Lung (tissue), 11 donors: ENCODE measurements at regions not wholly inside any gene's neighbourhood (a gene's known extent, or its start where the extent isn't known, plus 50 kb on each side); places are given as distances from the start of the nearest gene placed in this dataset.

Source experiments
- ATAC-seq: fragments of 200-7000 bp; cut with Tn5 transposase; one replicate; pipeline ENCODE4 v1.9.1; 2020; ENCODE audit warnings: moderate number of reproducible peaks; ENCODE audit not compliant: insufficient read depth, low FRiP score
- DNase-seq, 3 donors: peaks; one replicate each; pipeline ENCODE4 v3.0.0-alpha.2; 2013 to 2017
- H3K27ac ChIP-seq, 2 donors: one replicate each; pipeline ENCODE4 v1.5.1; 2013; ENCODE audit warnings: mild to moderate bottlenecking in 2 of 2, moderate library complexity in 2 of 2, control low read depth in 1 of 2, inconsistent platforms in 1 of 2, low read depth in 1 of 2, low read length in 1 of 2
- H3K27me3 ChIP-seq, 3 donors: one replicate each; pipeline ENCODE4 v1.5.1; 2013; ENCODE audit warnings: low read length in 2 of 3; ENCODE audit not compliant: control insufficient read depth in 3 of 3, insufficient read depth in 3 of 3
- H3K36me3 ChIP-seq, 4 donors: one replicate each; pipeline ENCODE4 v1.5.1; 2013; ENCODE audit warnings: low read length in 4 of 4, mild to moderate bottlenecking in 1 of 4, moderate library complexity in 1 of 4; ENCODE audit not compliant: control insufficient read depth in 4 of 4, insufficient read depth in 4 of 4
- H3K4me1 ChIP-seq, 5 donors: one replicate each; pipeline ENCODE4 v1.5.1; 2013; ENCODE audit warnings: low read length in 5 of 5, mild to moderate bottlenecking in 2 of 5, moderate library complexity in 1 of 5; ENCODE audit not compliant: control insufficient read depth in 5 of 5, insufficient read depth in 5 of 5
- H3K4me3 ChIP-seq: one replicate; pipeline ENCODE4 v1.5.1; 2013; ENCODE audit warnings: mild to moderate bottlenecking, control low read depth, moderate library complexity
- H3K9ac ChIP-seq, 2 donors: one replicate each; pipeline ENCODE4 v1.5.1; 2013; ENCODE audit warnings: low read length in 2 of 2, control low read depth in 1 of 2; ENCODE audit not compliant: insufficient read depth in 1 of 2
- H3K9me3 ChIP-seq, 4 donors: one replicate each; pipeline ENCODE4 v1.5.1; 2013; ENCODE audit warnings: low read length in 3 of 4, mild to moderate bottlenecking in 1 of 4, moderate library complexity in 1 of 4; ENCODE audit not compliant: control insufficient read depth in 4 of 4, insufficient read depth in 3 of 4
- whole genome bisulfite sequencing, 2 donors: extraction: QIAGEN DNeasy Blood & Tissue Kit; methylation state at CpG; one replicate each; pipeline ENCODE4 v1.1.7; 2013; 5-methylcytosine and 5-hydroxymethylcytosine counted together
- TF ChIP-seq, protein P1 (sequence below): IDR thresholded peaks from 2 replicates; pipeline ENCODE4 v1.5.1; 2012; ENCODE audit warnings: mild to moderate bottlenecking; ENCODE audit errors: control extremely low read depth, extremely low read depth
- donor health status: control.
- donor health status: control.
- donor health status: Bipolar disorder and iron deficiency.
- donor health status: healthy.
- donor health status: DM: yes; HTN: yes; CAD: no.

DNA sequence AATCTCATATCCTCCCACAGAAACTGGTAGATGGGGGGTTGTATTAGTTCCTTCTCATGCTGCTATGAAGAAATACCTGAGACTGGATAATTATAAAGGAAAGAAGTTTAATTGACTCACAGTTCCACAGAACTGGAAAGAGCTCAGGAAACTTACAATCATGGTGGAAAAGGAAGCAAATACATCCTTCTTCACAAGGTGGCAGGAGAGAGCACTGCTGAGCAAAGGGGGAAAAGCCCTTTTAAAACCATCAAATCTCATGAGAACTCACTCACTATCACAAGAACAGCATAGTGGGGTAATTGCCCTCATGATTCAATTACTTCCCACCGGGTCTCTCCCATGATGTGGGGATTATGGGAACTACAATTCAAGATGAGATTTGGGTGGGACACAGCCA lies 250.5 kb upstream of the GPRIN3 start:
- 83 to 92% methylated on average over 1 of the region's 1 CpG for WGBS, 2 donors
- Histone ChIP-seq H3K4me3 (no peak overlapping the region), H3K36me3 (no peaks in the 10 kb centered on the region), H3K9ac (no peak overlapping the region), H3K27ac (no peak overlapping the region), H3K27me3 (no peaks in the 10 kb centered on the region), H3K4me1 (no peaks in the 10 kb centered on the region), H3K9me3 (no peaks in the 10 kb centered on the region)
- ATAC-seq (no peak), DNase-seq (peak in 1 of 3 donors; percentile 8)
- TF ChIP-seq, protein P1, sequence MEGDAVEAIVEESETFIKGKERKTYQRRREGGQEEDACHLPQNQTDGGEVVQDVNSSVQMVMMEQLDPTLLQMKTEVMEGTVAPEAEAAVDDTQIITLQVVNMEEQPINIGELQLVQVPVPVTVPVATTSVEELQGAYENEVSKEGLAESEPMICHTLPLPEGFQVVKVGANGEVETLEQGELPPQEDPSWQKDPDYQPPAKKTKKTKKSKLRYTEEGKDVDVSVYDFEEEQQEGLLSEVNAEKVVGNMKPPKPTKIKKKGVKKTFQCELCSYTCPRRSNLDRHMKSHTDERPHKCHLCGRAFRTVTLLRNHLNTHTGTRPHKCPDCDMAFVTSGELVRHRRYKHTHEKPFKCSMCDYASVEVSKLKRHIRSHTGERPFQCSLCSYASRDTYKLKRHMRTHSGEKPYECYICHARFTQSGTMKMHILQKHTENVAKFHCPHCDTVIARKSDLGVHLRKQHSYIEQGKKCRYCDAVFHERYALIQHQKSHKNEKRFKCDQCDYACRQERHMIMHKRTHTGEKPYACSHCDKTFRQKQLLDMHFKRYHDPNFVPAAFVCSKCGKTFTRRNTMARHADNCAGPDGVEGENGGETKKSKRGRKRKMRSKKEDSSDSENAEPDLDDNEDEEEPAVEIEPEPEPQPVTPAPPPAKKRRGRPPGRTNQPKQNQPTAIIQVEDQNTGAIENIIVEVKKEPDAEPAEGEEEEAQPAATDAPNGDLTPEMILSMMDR, result no peak

DNA sequence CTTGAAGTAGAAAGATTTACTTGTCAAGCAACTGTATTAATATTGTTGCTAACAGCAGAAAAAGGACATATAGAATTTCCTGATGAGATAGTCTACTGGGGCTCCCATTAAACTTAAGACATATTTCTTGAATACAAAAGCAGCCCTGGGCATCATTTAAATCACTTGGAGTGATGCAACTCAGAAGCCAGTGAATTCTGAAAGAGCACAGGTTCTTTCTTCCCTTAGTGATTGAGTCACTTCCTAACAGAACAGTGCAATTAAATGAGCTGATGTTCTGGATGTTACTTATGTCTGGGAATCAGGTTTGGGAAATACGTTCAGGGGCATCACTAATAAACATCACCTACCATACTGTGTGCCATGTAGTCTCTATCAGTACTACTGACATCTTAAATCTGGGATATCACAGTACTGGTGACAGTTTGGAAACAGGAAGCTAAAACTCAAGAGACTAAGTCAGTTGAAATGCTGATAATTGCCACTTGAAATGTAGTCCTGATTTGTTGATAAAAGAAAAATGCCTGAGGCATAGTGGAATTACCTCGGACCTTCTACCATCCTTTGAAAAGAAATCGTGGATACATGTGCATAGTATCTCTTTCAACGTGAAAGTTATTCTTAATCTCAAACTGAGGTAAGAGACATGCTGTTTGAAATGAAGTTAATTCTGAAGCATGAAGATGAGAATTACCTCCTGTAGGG lies 249.2 kb upstream of the GPRIN3 start:
- Histone ChIP-seq H3K4me3 (no peak overlapping the region), H3K9me3 (no peaks in the 10 kb centered on the region), H3K36me3 (no peaks in the 10 kb centered on the region), H3K4me1 (no peaks in the 10 kb centered on the region), H3K27ac (no peak overlapping the region), H3K9ac (no peak overlapping the region), H3K27me3 (no peaks in the 10 kb centered on the region)
- WGBS, 2 donors, result 61 to 78% methylated on average over 4 of the region's 4 CpGs
- no peak for ATAC-seq
- TF ChIP-seq, protein P1, result no peak
- no peak for DNase-seq

GRCh38 chr4:89551191-89551590 lies 243.6 kb upstream of the GPRIN3 start:
- Histone ChIP-seq H3K27me3 (no peaks in the 10 kb centered on the region), H3K4me3 (no peak overlapping the region), H3K36me3 (no peaks in the 10 kb centered on the region), H3K4me1 (no peaks in the 10 kb centered on the region), H3K9ac (no peak overlapping the region), H3K27ac (no peak overlapping the region), H3K9me3 (no peaks in the 10 kb centered on the region)
- ATAC-seq (no peak), DNase-seq (no peak)
- TF ChIP-seq, protein P1, result no peak
- WGBS, 2 donors, result 73 to 83% methylated on average over 3 of the region's 3 CpGs

DNA sequence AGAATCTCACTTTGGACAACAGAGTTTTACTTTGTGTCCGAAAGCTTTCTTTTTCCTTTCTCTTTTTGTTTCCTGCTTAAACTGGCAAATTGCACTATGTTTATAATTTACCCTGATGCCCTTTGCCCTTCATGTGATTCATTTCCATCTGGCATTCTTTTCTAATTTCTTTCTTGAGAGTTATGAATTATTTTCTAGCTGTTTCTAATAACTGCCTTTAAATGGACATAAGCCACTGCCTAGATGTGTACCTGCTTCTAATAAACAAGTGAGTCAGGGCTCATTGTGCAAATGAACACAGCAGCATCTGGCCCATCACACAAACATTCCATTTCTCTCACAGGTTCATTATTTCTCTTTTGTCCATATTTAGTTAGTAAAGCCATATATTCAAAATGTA lies 242.3 kb upstream of the GPRIN3 start:
- TF ChIP-seq, protein P1, result no peak
- Histone ChIP-seq H3K27ac (no peak overlapping the region), H3K9ac (no peak overlapping the region), H3K36me3 (no peaks in the 10 kb centered on the region), H3K4me3 (no peak overlapping the region), H3K4me1 (no peaks in the 10 kb centered on the region), H3K27me3 (no peaks in the 10 kb centered on the region), H3K9me3 (no peaks in the 10 kb centered on the region)
- no peak for ATAC-seq
- WGBS, 2 donors, result 56 to 80% methylated on average over 1 of the region's 1 CpG
- DNase-seq, result no peak
